CD4-positive, alpha-beta T cell (primary cell): ENCODE measurements at regions not wholly inside any gene's neighbourhood (a gene's known extent, or its start where the extent isn't known, plus 50 kb on each side); places are given as distances from the start of the nearest gene placed in this dataset.

Source experiments
- ATAC-seq: fragments of 200-7000 bp; cut with Tn5 transposase; one replicate; pipeline ENCODE4 v1.10.0; 2022; ENCODE audit warnings: mild to moderate bottlenecking; ENCODE audit not compliant: poor library complexity
- CTCF ChIA-PET: fragments of 350-600 bp; sonication (Branson Sonifier 250); formaldehyde crosslinking; loops from one replicate; lab custom pipeline; 2021; ENCODE audit warnings: antibody characterized with exemption, inconsistent platforms; lab: Charles Lee
- POLR2A ChIA-PET: fragments of 350-600 bp; sonication (Branson Sonifier 250); formaldehyde crosslinking; loops from one replicate; lab custom pipeline; 2021; ENCODE audit warnings: antibody characterized with exemption, inconsistent platforms; lab: Charles Lee
- DNase-seq, 14 experiments: peaks; one replicate each; pipeline ENCODE4 v3.0.0-alpha.2; 2013 to 2020; ENCODE audit warnings: mixed read lengths in 2 of 14
- H3K27ac ChIP-seq, 2 donors: one replicate each; pipeline versions ENCODE4 v1.5.1 to v1.7.0; 2013; ENCODE audit warnings: low read length in 2 of 2, low read depth in 1 of 2, mild to moderate bottlenecking in 1 of 2
- H3K27me3 ChIP-seq, 2 experiments: 1 replicate in 1 of 2; 2 replicates in 1 of 2; pipeline versions ENCODE4 v1.6.1 to v1.7.0; 2013; ENCODE audit warnings: low read length in 2 of 2, control low read depth in 1 of 2, mild to moderate bottlenecking in 1 of 2, moderate library complexity in 1 of 2; ENCODE audit not compliant: insufficient read depth in 2 of 2, control insufficient read depth in 1 of 2
- H3K36me3 ChIP-seq: one replicate; pipeline ENCODE4 v1.6.1; 2013; ENCODE audit warnings: low read length, control low read depth; ENCODE audit not compliant: insufficient read depth
- H3K4me1 ChIP-seq: one replicate; pipeline ENCODE4 v1.6.1; 2013; ENCODE audit warnings: low read length, control low read depth; ENCODE audit not compliant: insufficient read depth
- H3K4me3 ChIP-seq: one replicate; pipeline ENCODE4 v1.5.1; 2013; ENCODE audit warnings: mild to moderate bottlenecking, low read length, moderate library complexity
- H3K9me3 ChIP-seq, 2 experiments: 1 replicate in 1 of 2; 2 replicates in 1 of 2; pipeline versions ENCODE4 v1.6.1 to v1.7.0; 2013; ENCODE audit warnings: low read length in 2 of 2, mild to moderate bottlenecking in 2 of 2, control low read depth in 1 of 2, moderate library complexity in 1 of 2; ENCODE audit not compliant: control insufficient read depth in 1 of 2, insufficient read depth in 1 of 2
- H3K27ac Mint-ChIP-seq: one replicate; pipeline ENCODE4 v1.8.0; 2020; ENCODE audit warnings: mixed read lengths
- H3K27me3 Mint-ChIP-seq: one replicate; pipeline ENCODE4 v1.8.0; 2021; ENCODE audit warnings: mixed read lengths
- H3K36me3 Mint-ChIP-seq: one replicate; pipeline ENCODE4 v1.8.0; 2021; ENCODE audit warnings: low read depth, mixed read lengths
- H3K4me1 Mint-ChIP-seq: one replicate; pipeline ENCODE4 v1.8.0; 2021; ENCODE audit warnings: low read depth, mixed read lengths
- H3K4me3 Mint-ChIP-seq: one replicate; pipeline ENCODE4 v1.8.0; 2020; ENCODE audit warnings: mild to moderate bottlenecking, mixed read lengths
- H3K9me3 Mint-ChIP-seq: one replicate; pipeline ENCODE4 v1.8.0; 2020; ENCODE audit warnings: mixed read lengths
- CTCF ChIP-seq: fragments of 200-600 bp; IDR thresholded peaks from one replicate; pipeline ENCODE4 v1.8.0; 2022; ENCODE audit warnings: antibody characterized with exemption, mild to moderate bottlenecking
- intact Hi-C, 2 experiments: fragments of 100-400 bp; cut with DNase I in 1 of 2; cut with micrococcal nuclease in 1 of 2; formaldehyde crosslinking; loops; one replicate each; pipeline versions ENCODE4 v1.15.1 to v1.9.0; 2023 to 2025; cut with DNase I, micrococcal nuclease

GRCh38 chr3:31075876-31076275, 181.4 kb upstream of the GADL1 start:
- Mint-ChIP-seq H3K9me3 (peaks cover 11% of the 10 kb centered on the region), H3K27ac (no peak overlapping the region), H3K4me1 (no peaks in the 10 kb centered on the region), H3K36me3 (no peaks in the 10 kb centered on the region), H3K4me3 (no peak overlapping the region), H3K27me3 (no peaks in the 10 kb centered on the region)
- Histone ChIP-seq H3K9me3 (no peaks in the 10 kb centered on the region), H3K36me3 (no peaks in the 10 kb centered on the region), H3K4me1 (peaks cover 2% of the 10 kb centered on the region), H3K27ac (no peak overlapping the region), H3K4me3 (no peak overlapping the region), H3K27me3 (no peaks in the 10 kb centered on the region)
- POLR2A ChIA-PET, result no interaction called here
- intact Hi-C loops, result no loop called here
- no peak for ATAC-seq
- no peak for TF ChIP-seq CTCF
- DNase-seq, result no peak
- CTCF ChIA-PET, result no interaction called here

- ChIA-PET CTCF (no interaction called here), POLR2A (no interaction called here)
- intact Hi-C loops, result no loop called here
- Histone ChIP-seq H3K9me3 (no peaks in the 10 kb centered on the region), H3K4me1 (peaks cover 2% of the 10 kb centered on the region), H3K4me3 (no peak overlapping the region), H3K36me3 (no peaks in the 10 kb centered on the region), H3K27ac (no peak overlapping the region), H3K27me3 (no peaks in the 10 kb centered on the region)
- H3K27ac Mint-ChIP-seq, result no peak overlapping the region
- TF ChIP-seq CTCF, result no peak
- no peaks in the 10 kb centered on the region for H3K36me3 Mint-ChIP-seq
- H3K4me1 Mint-ChIP-seq, result no peaks in the 10 kb centered on the region
- ATAC-seq, result no peak
- H3K9me3 Mint-ChIP-seq, result peaks cover 4% of the 10 kb centered on the region
- no peaks in the 10 kb centered on the region for H3K27me3 Mint-ChIP-seq
- no peak overlapping the region for H3K4me3 Mint-ChIP-seq
- DNase-seq, result no peak
Measured at GRCh38 chr3:31077021-31077601, 182.7 kb upstream of the GADL1 start.

- H3K27me3 ChIP-seq, result no peaks in the 10 kb centered on the region
- no peak overlapping the region for H3K4me3 Mint-ChIP-seq
- no peaks in the 10 kb centered on the region for H3K9me3 ChIP-seq
- ATAC-seq (no peak), DNase-seq (no peak)
- no peaks in the 10 kb centered on the region for H3K36me3 ChIP-seq
- no peak overlapping the region for H3K4me3 ChIP-seq
- no peaks in the 10 kb centered on the region for H3K4me1 Mint-ChIP-seq
- TF ChIP-seq CTCF, result no peak
- ChIA-PET CTCF (no interaction called here), POLR2A (no interaction called here)
- H3K36me3 Mint-ChIP-seq, result no peaks in the 10 kb centered on the region
- intact Hi-C loops, result no loop called here
- no peak overlapping the region for H3K27ac ChIP-seq
- H3K27ac Mint-ChIP-seq, result no peak overlapping the region
- peaks cover 2% of the 10 kb centered on the region for H3K4me1 ChIP-seq
- no peaks in the 10 kb centered on the region for H3K9me3 Mint-ChIP-seq
- no peaks in the 10 kb centered on the region for H3K27me3 Mint-ChIP-seq
Measured at GRCh38 chr3:31077826-31078225, 183.4 kb upstream of the GADL1 start.
